Naive thymus-derived CD4-positive, alpha-beta T cell (primary cell): ENCODE measurements at regions not wholly inside any gene's neighbourhood (a gene's known extent, or its start where the extent isn't known, plus 50 kb on each side); places are given as distances from the start of the nearest gene placed in this dataset.

Experiments used
- ATAC-seq: fragments of 150-1000 bp; cut with Tn5 transposase; 2 replicates; pipeline ENCODE4 v1.10.0; 2021; ENCODE audit warnings: mild to moderate bottlenecking, moderate library complexity
- CTCF ChIA-PET: fragments of 350-600 bp; sonication (Branson Sonifier 250); formaldehyde crosslinking; loops from one replicate; lab custom pipeline; 2021; ENCODE audit warnings: antibody characterized with exemption; lab: Charles Lee
- POLR2A ChIA-PET: fragments of 350-600 bp; sonication (Branson Sonifier 250); formaldehyde crosslinking; loops from one replicate; lab custom pipeline; 2021; ENCODE audit warnings: antibody characterized with exemption, inconsistent platforms; lab: Charles Lee
- DNase-seq, 9 donors: peaks; one replicate each; pipeline versions ENCODE4 v3.0.0 to v3.0.0-alpha.2; 2020 to 2022; ENCODE audit warnings: mixed read lengths in 1 of 9
- H3K27ac ChIP-seq: one replicate; pipeline ENCODE4 v1.7.0; 2013; ENCODE audit warnings: mild to moderate bottlenecking, low read depth, low read length, moderate library complexity
- H3K27me3 ChIP-seq, 2 donors: one replicate each; pipeline ENCODE4 v1.7.0; 2013; ENCODE audit warnings: low read length in 2 of 2, mild to moderate bottlenecking in 2 of 2, moderate library complexity in 2 of 2; ENCODE audit not compliant: control insufficient read depth in 2 of 2, insufficient read depth in 2 of 2
- H3K36me3 ChIP-seq, 3 experiments: 1 replicate in 2 of 3; 2 replicates in 1 of 3; pipeline ENCODE4 v1.7.0; 2013; ENCODE audit warnings: low read length in 3 of 3, mild to moderate bottlenecking in 3 of 3, moderate library complexity in 1 of 3; ENCODE audit not compliant: insufficient read depth in 3 of 3, control insufficient read depth in 2 of 3
- H3K4me1 ChIP-seq, 2 donors: one replicate each; pipeline ENCODE4 v1.7.0; 2013; ENCODE audit warnings: low read length in 2 of 2, mild to moderate bottlenecking in 2 of 2, moderate library complexity in 1 of 2; ENCODE audit not compliant: control insufficient read depth in 2 of 2, insufficient read depth in 2 of 2
- H3K4me3 ChIP-seq: 2 replicates; pipeline ENCODE4 v1.7.0; 2013; ENCODE audit warnings: mild to moderate bottlenecking, low read length
- H3K9me3 ChIP-seq, 3 experiments: 1 replicate in 2 of 3; 2 replicates in 1 of 3; pipeline ENCODE4 v1.7.0; 2013; ENCODE audit warnings: low read length in 3 of 3; ENCODE audit not compliant: control insufficient read depth in 2 of 3
- H3K27ac Mint-ChIP-seq, 9 donors: one replicate each; pipeline ENCODE4 v1.8.0; 2020 to 2022; ENCODE audit warnings: mixed read lengths in 9 of 9, mild to moderate bottlenecking in 8 of 9, moderate library complexity in 5 of 9, inconsistent platforms in 2 of 9
- H3K27me3 Mint-ChIP-seq, 5 donors: one replicate each; pipeline ENCODE4 v1.8.0; 2021 to 2022; ENCODE audit warnings: mixed read lengths in 5 of 5, mild to moderate bottlenecking in 1 of 5
- H3K36me3 Mint-ChIP-seq, 5 donors: one replicate each; pipeline ENCODE4 v1.8.0; 2020 to 2022; ENCODE audit warnings: mixed read lengths in 5 of 5, mild to moderate bottlenecking in 3 of 5, inconsistent platforms in 1 of 5
- H3K4me1 Mint-ChIP-seq, 7 donors: one replicate each; pipeline ENCODE4 v1.8.0; 2020 to 2022; ENCODE audit warnings: mixed read lengths in 7 of 7, mild to moderate bottlenecking in 3 of 7, inconsistent platforms in 1 of 7
- H3K4me3 Mint-ChIP-seq, 10 donors: one replicate each; pipeline ENCODE4 v1.8.0; 2020 to 2022; ENCODE audit warnings: mild to moderate bottlenecking in 10 of 10, mixed read lengths in 10 of 10, moderate library complexity in 6 of 10, inconsistent platforms in 2 of 10
- H3K9me3 Mint-ChIP-seq, 11 donors: one replicate each; pipeline ENCODE4 v1.8.0; 2020 to 2022; ENCODE audit warnings: mixed read lengths in 11 of 11, mild to moderate bottlenecking in 4 of 11, inconsistent platforms in 1 of 11, moderate library complexity in 1 of 11
- intact Hi-C, 2 donors: fragments of 100-400 bp; cut with micrococcal nuclease; formaldehyde crosslinking; loops; one replicate each; pipeline ENCODE4 v1.15.1; 2023

DNA sequence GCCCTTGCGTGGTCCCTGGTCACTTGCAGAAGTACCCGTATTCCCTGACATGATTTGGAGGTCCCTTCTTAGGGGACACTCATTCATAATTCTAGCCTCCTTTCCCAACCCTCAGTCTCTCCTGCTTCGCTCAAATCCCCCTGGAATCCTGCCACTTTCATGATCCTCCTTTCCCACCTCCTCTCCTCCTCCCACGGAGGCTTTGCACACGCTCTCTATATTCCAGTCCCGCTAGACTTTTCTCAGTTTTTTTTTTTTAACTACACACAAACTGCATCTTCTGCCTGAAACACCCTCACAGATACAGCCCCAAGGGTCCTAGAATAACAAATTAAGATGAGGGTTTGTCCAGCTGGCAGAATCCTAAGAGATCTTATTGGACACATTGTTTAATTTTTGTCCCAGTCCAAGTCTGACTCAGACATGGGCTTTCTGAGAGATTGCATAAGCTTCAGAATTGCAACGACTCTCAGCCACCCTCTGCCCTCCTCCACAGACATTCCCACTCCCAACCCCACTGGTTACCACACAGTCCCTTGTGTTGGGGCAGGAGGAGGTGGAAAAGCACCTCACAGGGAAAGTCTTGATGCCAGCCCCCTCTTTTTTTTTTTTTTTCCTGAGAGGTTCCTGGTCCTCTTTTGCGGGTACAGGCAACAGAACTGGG, 739.5 kb upstream of the EEF2KMT start:
- H3K4me1 ChIP-seq = no peaks in the 10 kb centered on the region
- ATAC-seq (no peak), DNase-seq (no peak)
- H3K4me3 Mint-ChIP-seq = no peak overlapping the region
- no peak overlapping the region for H3K27ac ChIP-seq
- intact Hi-C loops = no loop called here
- H3K27ac Mint-ChIP-seq = no peak overlapping the region
- ChIA-PET POLR2A (interaction anchor here (0.6 to 0.7 kb wide), 2 partner anchors 10 to 341 kb away, joined by 3 to 4 read pairs; no protein-coding TSS in a partner anchor), CTCF (no interaction called here)
- no peaks in the 10 kb centered on the region for H3K27me3 ChIP-seq
- H3K4me3 ChIP-seq = no peak overlapping the region
- peaks cover 0 to 4% (median 0%) of the 10 kb centered on the region in 3 experiments for H3K9me3 ChIP-seq
- H3K27me3 Mint-ChIP-seq = peaks cover 0 to 5% (median 0%) of the 10 kb centered on the region in 5 donors
- no peaks in the 10 kb centered on the region for H3K36me3 ChIP-seq
- peaks cover 0 to 21% (median 9%) of the 10 kb centered on the region in 11 donors for H3K9me3 Mint-ChIP-seq
- no peaks in the 10 kb centered on the region for H3K4me1 Mint-ChIP-seq
- no peaks in the 10 kb centered on the region for H3K36me3 Mint-ChIP-seq

DNA sequence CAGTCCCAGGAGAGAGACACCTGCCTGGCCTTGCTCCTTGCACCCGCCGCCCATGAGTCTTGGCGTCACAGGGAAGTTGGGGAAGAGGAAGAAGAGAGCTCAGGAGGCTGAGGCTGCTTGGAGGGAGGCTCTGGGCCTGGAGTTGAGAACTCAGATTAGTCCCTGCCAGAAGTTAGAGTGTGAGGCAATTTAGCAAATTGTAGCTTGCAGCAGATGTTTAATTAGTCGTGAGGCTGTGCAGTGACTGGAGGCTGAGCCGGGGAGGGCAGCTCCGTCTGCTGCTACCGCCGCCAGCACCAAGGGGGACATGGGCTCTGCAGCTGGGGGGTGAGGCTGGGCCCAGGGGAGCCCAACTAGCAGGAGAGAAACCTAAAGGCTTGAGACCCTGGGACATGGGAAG, 738.3 kb upstream of the EEF2KMT start:
- CTCF ChIA-PET = no interaction called here
- H3K9me3 ChIP-seq = peaks cover 0 to 4% (median 0%) of the 10 kb centered on the region in 3 experiments
- no peaks in the 10 kb centered on the region for H3K36me3 ChIP-seq
- ATAC-seq (no peak), DNase-seq (no peak)
- H3K9me3 Mint-ChIP-seq = peaks cover 0 to 20% (median 10%) of the 10 kb centered on the region in 11 donors
- peaks cover 0 to 5% (median 0%) of the 10 kb centered on the region in 5 donors for H3K27me3 Mint-ChIP-seq
- intact Hi-C loops = no loop called here
- no peak overlapping the region for H3K27ac Mint-ChIP-seq
- no peak overlapping the region for H3K4me3 ChIP-seq
- POLR2A ChIA-PET = no interaction called here
- no peaks in the 10 kb centered on the region for H3K4me1 Mint-ChIP-seq
- H3K4me3 Mint-ChIP-seq = no peak overlapping the region
- no peak overlapping the region for H3K27ac ChIP-seq
- H3K36me3 Mint-ChIP-seq = no peaks in the 10 kb centered on the region
- H3K27me3 ChIP-seq = no peaks in the 10 kb centered on the region
- no peaks in the 10 kb centered on the region for H3K4me1 ChIP-seq

DNA sequence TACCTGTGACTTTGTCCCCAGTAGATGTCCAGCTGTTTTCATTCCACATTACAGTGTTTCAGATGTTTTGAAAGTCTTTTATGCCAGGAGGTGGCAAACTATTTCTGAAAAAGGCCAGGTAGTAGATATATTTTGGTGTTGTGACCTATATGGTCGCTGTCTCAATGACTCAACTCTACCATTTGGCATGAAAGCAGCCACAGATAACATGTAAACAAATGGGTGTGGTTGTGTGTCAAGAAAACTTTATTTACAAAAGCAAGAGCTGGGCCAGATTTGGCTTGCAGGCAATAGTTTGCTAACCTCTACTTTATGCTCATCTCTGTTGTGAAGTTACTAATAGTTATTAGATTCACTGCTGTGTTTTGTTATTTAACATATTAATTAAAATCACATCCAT, 728.7 kb upstream of the EEF2KMT start:
- H3K9me3 Mint-ChIP-seq = peaks cover 0 to 16% (median 5%) of the 10 kb centered on the region in 11 donors
- intact Hi-C loops = no loop called here

DNA sequence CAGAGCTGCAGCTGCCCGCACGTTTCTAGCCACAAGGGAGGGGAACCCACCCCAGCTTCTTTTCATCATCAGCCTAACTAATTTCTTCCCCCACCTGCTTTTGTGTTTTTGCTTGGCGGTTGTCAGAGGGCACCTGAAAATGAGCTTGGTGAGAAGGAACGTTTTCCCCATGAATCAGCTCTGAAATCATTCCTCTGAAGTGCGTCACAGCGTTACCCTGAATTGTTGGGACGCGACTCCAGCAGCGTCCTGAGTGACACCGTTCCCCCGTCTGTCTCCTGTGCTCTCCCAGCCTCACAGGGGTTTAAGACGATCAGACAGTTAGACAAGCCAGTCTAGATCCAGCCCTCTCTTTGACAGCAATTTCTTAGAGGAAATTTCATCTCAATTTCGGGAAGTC, 722.9 kb upstream of the EEF2KMT start:
- H3K9me3 Mint-ChIP-seq = peaks cover 0 to 14% (median 4%) of the 10 kb centered on the region in 11 donors
- Histone ChIP-seq H3K27me3 (no peaks in the 10 kb centered on the region), H3K4me3 (no peak overlapping the region), H3K27ac (no peak overlapping the region), H3K4me1 (no peaks in the 10 kb centered on the region), H3K36me3 (no peaks in the 10 kb centered on the region), H3K9me3 (no peaks in the 10 kb centered on the region)
- DNase-seq (no peak), ATAC-seq (no peak)
- no peaks in the 10 kb centered on the region for H3K27me3 Mint-ChIP-seq
- peaks cover 0 to 1% (median 0%) of the 10 kb centered on the region in 7 donors for H3K4me1 Mint-ChIP-seq
- H3K27ac Mint-ChIP-seq = no peak overlapping the region
- CTCF ChIA-PET = no interaction called here
- no peaks in the 10 kb centered on the region for H3K36me3 Mint-ChIP-seq
- POLR2A ChIA-PET = no interaction called here
- H3K4me3 Mint-ChIP-seq = no peak overlapping the region
- intact Hi-C loops = no loop called here

More for the DNA sequence above, 728.7 kb upstream of the EEF2KMT start:
- H3K4me1 Mint-ChIP-seq = no peaks in the 10 kb centered on the region
- ChIA-PET CTCF (no interaction called here), POLR2A (no interaction called here)
- ATAC-seq (no peak), DNase-seq (no peak)
- Histone ChIP-seq H3K36me3 (no peaks in the 10 kb centered on the region), H3K4me3 (no peak overlapping the region), H3K27me3 (no peaks in the 10 kb centered on the region), H3K9me3 (no peaks in the 10 kb centered on the region), H3K4me1 (no peaks in the 10 kb centered on the region), H3K27ac (no peak overlapping the region)
- no peaks in the 10 kb centered on the region for H3K27me3 Mint-ChIP-seq
- H3K4me3 Mint-ChIP-seq = no peak overlapping the region
- H3K36me3 Mint-ChIP-seq = no peaks in the 10 kb centered on the region
- no peak overlapping the region for H3K27ac Mint-ChIP-seq

DNA sequence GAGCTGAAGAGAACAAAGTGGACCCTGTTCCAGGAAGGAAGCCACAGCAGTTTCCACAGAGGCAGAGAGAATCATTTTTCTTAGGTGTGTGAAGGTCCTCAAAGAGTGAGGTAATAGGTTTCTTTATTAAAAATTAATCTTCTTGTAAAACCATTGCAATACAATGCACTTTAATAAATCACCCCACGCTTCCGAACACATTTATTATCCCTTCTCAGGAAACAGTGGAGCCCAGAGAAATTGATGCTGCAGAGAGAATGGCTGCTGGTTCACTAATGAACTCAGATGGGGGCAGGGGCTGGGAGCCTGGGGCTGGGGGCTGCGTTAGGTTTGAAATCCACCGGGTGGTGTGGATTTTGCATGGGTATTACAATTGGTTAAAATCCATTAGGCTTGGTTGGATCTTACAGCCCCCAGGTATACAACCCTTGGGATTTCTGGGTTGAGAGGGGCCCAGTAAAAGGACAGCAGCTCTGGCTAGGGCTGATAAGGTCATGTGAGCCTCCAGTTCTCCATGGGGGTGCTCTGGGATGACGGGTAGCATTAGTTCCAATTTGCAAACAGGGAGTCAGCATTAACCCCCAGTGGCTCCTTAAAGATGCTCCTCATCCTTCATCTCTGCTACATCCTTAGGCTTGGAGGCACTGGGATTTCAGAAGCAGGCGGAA, 718.1 kb upstream of the EEF2KMT start:
- Mint-ChIP-seq H3K4me1 (peaks cover 0 to 1% (median 0%) of the 10 kb centered on the region in 7 donors), H3K27me3 (no peaks in the 10 kb centered on the region), H3K4me3 (no peak overlapping the region), H3K36me3 (no peaks in the 10 kb centered on the region), H3K27ac (no peak overlapping the region), H3K9me3 (peaks cover 0 to 29% (median 6%) of the 10 kb centered on the region in 11 donors)
- Histone ChIP-seq H3K27me3 (no peaks in the 10 kb centered on the region), H3K9me3 (no peaks in the 10 kb centered on the region), H3K4me1 (no peaks in the 10 kb centered on the region), H3K36me3 (no peaks in the 10 kb centered on the region), H3K27ac (no peak overlapping the region), H3K4me3 (no peak overlapping the region)
- ChIA-PET POLR2A (no interaction called here), CTCF (no interaction called here)
- ATAC-seq (no peak), DNase-seq (no peak)
- intact Hi-C loops = no loop called here

DNA sequence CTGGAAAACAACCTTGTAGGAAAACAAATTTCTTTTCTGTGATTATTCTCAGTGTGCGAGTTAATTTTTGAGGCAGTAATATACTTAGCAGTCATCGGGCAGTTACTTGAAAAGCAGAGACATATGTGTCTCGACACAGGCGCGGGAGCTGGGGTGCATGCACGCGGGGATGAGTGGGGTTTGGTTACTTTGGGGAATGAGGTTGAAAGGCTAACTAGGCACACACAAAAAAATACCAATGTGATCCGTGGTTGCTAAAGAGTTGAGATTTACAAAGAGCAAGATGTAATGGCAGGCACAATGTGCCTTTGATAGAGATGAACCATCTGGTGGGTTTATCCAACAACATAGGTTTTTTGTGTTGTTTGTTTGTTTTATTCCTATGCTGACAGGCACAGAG, 703.8 kb upstream of the EEF2KMT start:
- no peak overlapping the region for H3K4me3 Mint-ChIP-seq
- no peak overlapping the region for H3K27ac Mint-ChIP-seq
- no peaks in the 10 kb centered on the region for H3K9me3 ChIP-seq
- peaks cover under 1 to 22% (median 9%) of the 10 kb centered on the region in 11 donors for H3K9me3 Mint-ChIP-seq
- CTCF ChIA-PET = no interaction called here
- H3K27ac ChIP-seq = no peak overlapping the region
- peaks cover 0 to 3% (median 0%) of the 10 kb centered on the region in 5 donors for H3K36me3 Mint-ChIP-seq
- intact Hi-C loops = no loop called here
- H3K36me3 ChIP-seq = no peaks in the 10 kb centered on the region
- H3K4me1 ChIP-seq = no peaks in the 10 kb centered on the region
- ATAC-seq = no peak
- H3K4me1 Mint-ChIP-seq = no peaks in the 10 kb centered on the region
- no peaks in the 10 kb centered on the region for H3K27me3 ChIP-seq
- no peak overlapping the region for H3K4me3 ChIP-seq
- no peak for DNase-seq
- H3K27me3 Mint-ChIP-seq = no peaks in the 10 kb centered on the region
- POLR2A ChIA-PET = no interaction called here

DNA sequence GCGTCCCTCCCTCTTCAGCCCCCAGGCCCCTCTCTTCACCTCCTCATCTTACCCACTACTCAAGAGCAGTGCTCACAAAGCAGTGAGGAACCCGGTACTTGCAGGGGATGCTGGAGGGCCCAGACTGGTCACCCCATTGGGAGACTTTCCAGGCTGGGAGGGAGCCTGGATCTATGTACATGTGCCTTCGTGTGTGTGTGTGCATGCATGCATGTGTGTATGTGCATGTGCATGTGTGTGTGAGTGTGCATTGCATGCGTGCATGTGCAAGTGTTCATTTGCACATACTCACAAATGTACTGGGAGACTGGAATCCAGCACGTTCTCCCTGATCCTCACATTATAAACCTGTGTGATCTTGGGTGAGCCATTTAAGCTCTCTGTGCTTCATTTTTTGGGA, 696.0 kb upstream of the EEF2KMT start:
- CTCF ChIA-PET = no interaction called here
- ATAC-seq (no peak), DNase-seq (no peak)
- Mint-ChIP-seq H3K27me3 (peaks cover 0 to 6% (median 0%) of the 10 kb centered on the region in 5 donors), H3K4me3 (no peak overlapping the region), H3K36me3 (no peaks in the 10 kb centered on the region), H3K9me3 (peaks cover 0 to 18% (median 6%) of the 10 kb centered on the region in 11 donors), H3K4me1 (no peaks in the 10 kb centered on the region), H3K27ac (no peak overlapping the region)
- H3K4me3 ChIP-seq = no peak overlapping the region
- no peaks in the 10 kb centered on the region for H3K36me3 ChIP-seq
- POLR2A ChIA-PET = no interaction called here
- no peak overlapping the region for H3K27ac ChIP-seq
- peaks cover 0 to 5% (median 0%) of the 10 kb centered on the region in 3 experiments for H3K9me3 ChIP-seq
- H3K27me3 ChIP-seq = no peaks in the 10 kb centered on the region
- intact Hi-C loops = no loop called here
- H3K4me1 ChIP-seq = no peaks in the 10 kb centered on the region
